ENCODE measurements at regions not wholly inside any gene's neighbourhood (a gene's known extent, or its start where the extent isn't known, plus 50 kb on each side); places are given as distances from the start of the nearest gene placed in this dataset.
"Not testable (repeated sequence)": the region's sequence is repeated elsewhere in the genome, so short reads cannot be mapped to it uniquely, and the experiment has no call there.

DNA sequence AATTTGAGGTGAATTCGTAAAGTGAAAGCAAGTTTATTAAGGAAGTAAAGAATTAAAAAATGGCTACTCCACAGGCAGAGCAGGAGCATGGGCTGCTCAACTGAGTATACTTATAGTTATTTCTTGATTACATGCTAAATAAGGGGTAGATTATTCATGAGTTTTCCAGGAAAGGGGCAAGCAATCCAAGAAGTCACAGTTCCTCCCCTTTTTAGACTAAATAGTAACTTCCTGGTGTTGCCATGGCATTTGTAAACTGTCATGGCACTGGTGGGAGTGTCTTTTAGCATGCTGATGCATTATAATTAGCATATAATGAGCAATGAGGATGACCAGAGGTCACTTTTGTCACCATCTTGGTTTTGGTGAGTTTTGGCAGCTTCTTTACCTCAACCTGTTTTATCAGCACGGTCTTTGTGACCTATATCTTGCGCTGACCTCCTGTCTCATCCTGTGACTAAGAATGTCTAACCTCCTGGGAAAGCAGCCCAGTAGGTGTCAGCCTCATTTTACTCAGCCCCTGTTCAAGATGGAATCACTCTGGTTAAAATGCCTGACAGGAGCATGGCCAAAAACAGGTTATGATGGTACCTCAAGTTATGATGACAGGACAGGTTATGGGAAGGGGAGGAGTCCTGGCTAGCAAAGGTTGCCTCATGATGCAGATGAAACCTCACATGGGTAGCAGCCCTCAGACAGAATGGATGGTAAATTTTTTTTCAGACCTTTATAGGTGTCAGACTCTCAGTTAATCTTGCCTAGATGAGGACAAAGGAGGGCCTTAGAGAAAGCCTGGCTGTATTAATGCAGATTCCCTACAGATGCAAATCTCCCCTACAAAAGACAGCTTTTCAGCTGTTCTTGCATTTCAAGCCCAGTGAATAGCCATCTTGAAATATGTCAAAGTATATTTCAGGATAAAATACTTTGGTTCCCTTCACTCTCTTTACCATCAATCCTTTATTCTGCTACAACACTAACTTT, 49.7 kb downstream of the SIPA1L2 start:
- DNase-seq (ENCODE audit: insufficient read length, low spot score) (no peak), FAIRE-seq (peak; percentile 35)

DNA sequence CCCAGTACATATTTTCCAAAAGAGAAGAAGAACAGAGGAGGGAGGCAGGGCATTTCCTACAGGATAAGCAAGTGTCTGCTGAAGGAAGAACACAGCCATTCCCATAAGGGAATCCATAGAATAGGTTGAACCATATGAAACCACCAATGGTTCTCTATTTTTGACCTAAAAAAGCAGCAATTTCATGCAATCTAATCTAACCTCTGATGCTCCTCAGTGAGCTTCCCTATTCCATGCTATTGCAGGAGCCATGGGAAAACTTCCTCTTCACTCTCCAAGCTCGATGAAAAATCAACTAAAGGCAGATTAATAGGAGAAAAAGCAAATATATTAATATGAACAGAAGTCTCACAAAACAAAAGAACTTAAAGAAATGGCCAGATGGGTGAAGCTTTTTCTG, 50.5 kb downstream of the SIPA1L2 start:
- FAIRE-seq (peak; percentile 21), DNase-seq (ENCODE audit: insufficient read length, low spot score) (no peak)

DNA sequence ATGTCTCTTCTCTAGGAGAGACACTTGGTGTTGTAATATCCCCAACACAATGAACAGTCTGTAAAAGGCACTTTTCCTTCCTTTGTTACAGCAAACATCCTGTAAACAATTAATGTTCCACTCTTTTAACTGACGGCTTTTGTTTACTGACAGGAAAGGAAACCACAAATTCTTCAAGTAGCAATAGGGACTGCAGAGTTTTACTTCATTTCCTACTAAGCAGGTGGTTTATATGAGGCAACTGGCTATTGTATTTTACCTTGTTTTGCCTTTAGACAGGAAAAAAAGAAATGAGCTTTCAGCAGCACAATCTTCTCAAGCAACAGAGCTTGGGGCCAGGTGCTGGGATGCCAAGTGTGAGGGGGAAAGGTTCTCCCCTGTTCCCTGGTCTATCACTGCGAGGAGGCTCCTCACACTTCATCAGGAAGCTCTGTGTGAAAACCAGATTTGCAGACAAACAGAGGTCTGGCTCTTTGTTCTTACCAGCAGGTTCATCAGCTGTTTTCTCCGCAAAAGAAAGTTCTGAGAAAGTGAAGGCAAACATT, 51.2 kb downstream of the SIPA1L2 start:
- FAIRE-seq (peak; percentile 94), DNase-seq (ENCODE audit: insufficient read length, low spot score) (no peak)

DNA sequence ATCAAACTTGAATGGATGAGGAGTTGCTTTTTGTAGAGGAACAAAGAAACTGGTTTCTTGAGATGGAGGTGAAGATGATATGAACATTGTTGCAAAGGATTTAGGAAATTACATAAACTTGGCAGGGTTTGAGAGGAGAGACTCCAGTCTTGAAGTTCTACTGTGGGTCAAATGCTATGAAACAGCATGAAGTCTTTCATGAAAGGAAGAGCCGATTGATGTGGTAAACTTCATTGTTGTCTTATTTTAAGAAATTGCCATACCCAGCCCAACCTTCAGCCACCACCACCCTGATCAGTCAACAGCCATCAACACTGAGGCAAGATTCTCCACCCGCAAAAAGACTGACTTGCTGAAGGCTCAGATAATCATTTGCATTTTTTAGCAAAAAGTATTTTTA, 52.2 kb downstream of the SIPA1L2 start:
- DNase-seq (ENCODE audit: insufficient read length, low spot score) (no peak), FAIRE-seq (no peak)

DNA sequence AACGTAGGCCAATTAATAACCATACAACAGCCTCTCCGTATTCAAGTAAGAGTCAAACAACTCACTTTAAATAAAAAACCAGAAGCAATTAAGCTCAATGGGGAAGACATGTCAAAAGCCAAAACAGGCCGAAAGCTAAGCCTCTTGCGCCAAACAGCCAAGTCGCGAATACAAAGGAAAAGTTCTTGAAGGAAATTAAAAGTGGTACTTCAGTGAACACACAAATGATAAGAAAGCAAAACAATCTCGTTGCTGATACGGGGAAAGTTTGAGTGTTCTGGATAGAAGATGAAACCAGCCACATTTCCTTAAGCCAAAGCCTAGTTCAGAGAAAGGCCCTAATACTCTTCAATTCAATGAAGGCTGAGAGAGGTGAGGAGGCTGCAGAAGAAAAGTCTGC, 53.4 kb downstream of the SIPA1L2 start:
- DNase-seq (ENCODE audit: insufficient read length, low spot score), result no peak
- no peak for FAIRE-seq

DNA sequence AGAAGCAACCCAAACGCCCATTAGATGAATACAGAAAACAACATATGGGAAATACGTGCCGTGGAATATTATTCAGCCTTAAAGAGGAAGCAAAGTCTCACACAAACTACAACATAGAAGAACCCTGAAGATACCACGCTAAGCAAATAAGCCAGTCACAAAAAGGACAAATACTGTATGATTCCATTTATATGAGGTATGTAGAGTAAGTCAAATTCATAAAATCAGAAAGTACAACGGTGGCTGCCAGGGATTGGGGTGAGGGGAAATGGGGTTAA, 54.2 kb downstream of the SIPA1L2 start:
- FAIRE-seq (no peak), DNase-seq (ENCODE audit: insufficient read length, low spot score) (no peak)

DNA sequence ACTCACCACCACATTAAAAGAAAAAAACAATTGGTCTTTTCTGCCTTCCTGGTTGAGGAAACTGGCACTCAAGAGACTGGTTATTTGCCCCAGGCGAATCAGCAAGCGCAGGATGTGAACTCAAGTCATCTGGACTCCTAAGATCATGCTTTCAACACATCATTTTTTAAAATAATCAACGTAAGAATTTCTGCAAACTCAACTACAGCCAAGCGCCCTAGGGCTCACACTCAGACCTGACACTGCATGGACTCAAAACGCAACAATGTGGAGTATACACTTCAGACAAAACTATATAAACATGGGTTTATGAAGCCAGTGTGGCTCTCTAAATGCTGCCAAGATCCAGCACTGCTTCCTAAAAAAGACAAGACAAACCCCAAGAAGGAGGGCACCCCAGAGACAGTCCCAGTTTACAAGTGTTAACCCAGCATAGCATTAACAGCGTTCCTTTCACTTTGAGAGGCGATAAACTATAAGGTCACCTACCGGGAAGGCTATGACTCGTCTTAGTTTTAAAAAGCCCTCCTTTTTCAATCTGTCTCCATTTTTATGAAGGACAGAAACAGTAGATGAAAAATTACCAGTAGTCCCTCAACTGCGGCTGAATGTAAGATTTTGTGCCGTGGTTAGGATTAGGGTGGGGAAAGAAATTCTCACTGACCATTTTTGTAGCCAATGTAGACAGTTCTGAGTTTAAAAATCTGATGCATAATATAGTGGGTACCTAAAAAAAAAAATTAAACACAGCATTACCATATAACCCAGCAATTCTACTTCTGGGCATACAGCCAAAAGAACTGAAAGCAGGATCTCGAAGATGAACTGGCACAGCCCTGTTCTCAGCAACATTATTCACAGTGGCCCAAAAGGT, 54.8 kb downstream of the SIPA1L2 start:
- FAIRE-seq (no peak), DNase-seq (ENCODE audit: insufficient read length, low spot score) (no peak)

DNA sequence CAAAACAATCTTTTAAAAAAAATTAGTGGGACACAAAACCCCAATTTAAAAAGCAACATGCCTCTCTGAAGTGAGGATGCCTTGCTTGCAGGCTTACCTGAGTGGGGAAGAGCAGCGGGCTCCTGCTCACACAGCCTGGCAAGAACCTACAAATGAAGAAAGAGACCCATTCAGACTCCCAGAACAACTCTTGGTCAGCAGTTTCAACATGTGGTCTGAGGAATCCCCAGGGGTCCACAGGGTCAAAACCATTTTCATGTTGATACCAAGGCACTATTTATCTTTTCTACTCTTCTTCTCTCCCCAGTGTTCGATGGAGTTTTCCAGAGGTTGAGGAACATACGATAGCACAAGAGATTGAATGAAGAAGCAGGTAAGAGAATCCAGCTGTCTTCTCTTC, 55.9 kb downstream of the SIPA1L2 start:
- no peak for DNase-seq (ENCODE audit: insufficient read length, low spot score)
- no peak for FAIRE-seq

DNA sequence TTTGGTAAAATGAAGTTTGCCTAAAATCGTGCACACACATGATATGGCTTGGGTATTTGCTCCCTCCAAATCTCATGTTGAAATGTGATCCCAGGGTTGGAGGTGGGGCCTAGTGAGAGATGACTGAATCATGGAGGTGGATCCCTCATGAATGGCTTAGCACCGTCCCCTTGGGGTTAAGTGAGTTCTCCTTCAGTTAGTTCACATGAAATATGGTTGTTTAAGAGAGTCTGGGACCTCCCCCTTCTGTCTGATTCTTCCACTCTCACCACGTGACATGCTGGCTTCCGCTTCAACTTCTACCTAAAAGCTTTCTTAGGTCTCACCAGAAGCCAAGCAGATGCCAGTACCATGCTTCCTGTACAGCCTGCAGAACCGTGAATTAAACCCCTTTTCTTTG, 58.4 kb downstream of the SIPA1L2 start:
- FAIRE-seq, result no peak
- DNase-seq (ENCODE audit: insufficient read length, low spot score), result no peak

DNA sequence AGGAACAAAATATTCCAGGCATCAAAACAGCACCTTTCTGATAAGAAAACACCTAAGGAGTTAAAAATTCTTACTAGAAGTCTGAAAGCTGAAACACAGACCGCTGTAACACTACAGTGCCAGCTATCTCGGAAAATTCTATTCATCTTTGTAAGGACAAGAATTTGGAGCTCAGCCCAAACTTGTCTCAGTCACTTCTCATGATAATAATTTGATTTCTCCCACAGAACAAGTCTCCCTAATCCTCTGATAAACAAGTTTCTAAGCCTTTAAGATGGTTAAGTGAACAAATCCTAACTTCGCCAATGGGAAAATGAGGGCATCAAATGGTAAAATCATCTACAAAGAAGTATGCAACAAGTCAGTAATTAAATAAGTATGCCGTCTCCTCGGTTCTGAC, 59.9 kb downstream of the SIPA1L2 start:
- no peak for FAIRE-seq

DNA sequence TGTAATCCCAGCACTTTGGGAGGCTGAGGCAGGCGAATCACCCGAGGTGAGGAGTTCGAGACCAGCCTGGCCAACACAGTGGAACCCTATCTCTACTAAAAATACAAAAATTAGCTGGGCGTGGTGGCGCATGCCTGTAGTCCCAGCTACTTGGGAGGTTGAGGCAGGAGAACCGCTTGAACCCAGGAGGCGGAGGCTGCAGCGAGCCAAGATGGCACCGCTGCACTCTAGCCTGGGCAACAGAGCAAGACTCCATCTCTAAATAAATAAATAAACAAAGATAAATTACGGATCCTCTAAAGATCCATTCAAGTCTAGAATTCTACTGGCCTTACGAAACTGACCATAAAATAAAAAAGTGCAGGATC, 60.4 kb downstream of the SIPA1L2 start:
- not testable (repeated sequence) for DNase-seq (ENCODE audit: insufficient read length, low spot score)

More for the DNA sequence above, 59.9 kb downstream of the SIPA1L2 start:
- DNase-seq (ENCODE audit: insufficient read length, low spot score), result no peak

DNA sequence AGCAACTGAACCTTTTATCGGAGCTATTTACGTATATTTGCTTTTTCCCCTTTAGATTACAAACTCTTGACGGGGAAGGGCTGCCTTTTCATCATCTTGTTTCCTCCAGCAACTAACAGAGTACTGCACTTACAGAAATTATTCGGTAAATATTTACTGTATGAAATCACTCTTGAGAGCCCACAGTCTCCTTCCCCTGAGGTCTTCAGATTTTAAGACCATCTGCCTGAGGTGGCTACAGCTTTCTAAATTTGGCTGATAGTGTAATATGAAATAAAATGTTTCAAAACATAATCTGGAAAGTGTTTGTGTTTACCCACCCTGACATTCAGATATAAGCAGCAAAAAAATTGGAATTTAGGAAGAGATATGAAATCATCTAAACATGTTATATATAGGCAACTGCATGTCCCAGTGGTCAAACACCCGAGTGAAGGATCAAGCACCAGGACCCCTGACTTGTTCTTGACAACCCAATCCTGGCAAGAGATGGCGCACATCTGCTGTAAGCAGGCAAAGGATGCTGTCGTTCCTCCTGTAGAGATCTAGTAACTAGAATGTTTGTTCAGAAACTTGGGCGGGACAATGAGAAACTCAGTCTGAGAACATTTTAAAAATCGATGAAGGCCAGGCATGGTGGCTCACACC, 60.9 kb downstream of the SIPA1L2 start:
- FAIRE-seq (no peak), DNase-seq (ENCODE audit: insufficient read length, low spot score) (no peak)

More for the DNA sequence above, 60.4 kb downstream of the SIPA1L2 start:
- FAIRE-seq, result not testable (repeated sequence)

DNA sequence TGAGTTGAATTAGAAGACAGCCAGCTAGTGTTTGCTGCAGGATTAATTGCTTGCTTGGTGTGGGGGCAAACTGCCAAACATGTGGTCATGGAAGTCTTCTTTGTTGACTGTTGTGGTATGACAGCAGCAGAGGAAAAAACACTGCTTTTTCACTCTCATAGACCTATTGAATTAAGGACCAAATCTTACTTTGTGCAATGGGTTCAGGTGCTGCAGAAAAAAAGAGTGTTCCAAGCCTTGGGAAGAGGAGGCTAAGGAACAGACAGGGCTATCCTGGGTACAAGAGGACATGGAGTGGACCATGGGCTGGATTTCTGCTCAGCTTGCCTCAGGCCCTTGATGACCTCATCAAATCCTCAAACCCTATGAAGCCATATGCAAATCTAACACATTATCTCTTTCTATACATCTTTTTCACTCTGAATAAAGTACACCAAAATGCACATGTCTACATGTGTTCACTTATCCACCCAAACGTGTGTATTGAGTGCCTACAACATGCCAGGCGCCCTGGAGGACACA, 61.5 kb downstream of the SIPA1L2 start:
- no peak for FAIRE-seq
- no peak for DNase-seq (ENCODE audit: insufficient read length, low spot score)

DNA sequence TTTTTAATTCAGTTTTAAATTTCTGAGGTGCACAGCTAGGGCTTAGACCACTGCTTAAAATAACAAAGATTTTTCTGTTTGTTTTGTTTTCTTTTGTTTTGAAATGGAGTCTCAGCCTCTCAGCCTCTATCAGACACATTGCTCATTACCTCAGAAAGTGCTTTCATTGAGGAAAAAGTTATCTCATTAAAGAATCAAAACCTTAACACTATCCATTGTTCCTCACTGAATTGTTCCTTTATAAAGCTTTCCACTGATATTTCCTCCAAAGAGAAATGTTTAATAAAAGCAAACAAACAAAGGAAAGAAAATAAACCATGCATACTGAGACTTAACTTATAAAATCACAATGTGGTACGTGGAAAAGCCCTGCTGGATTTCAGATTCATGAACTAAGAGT, 63.8 kb downstream of the SIPA1L2 start:
- no peak for DNase-seq (ENCODE audit: insufficient read length, low spot score)
- FAIRE-seq, result no peak

DNA sequence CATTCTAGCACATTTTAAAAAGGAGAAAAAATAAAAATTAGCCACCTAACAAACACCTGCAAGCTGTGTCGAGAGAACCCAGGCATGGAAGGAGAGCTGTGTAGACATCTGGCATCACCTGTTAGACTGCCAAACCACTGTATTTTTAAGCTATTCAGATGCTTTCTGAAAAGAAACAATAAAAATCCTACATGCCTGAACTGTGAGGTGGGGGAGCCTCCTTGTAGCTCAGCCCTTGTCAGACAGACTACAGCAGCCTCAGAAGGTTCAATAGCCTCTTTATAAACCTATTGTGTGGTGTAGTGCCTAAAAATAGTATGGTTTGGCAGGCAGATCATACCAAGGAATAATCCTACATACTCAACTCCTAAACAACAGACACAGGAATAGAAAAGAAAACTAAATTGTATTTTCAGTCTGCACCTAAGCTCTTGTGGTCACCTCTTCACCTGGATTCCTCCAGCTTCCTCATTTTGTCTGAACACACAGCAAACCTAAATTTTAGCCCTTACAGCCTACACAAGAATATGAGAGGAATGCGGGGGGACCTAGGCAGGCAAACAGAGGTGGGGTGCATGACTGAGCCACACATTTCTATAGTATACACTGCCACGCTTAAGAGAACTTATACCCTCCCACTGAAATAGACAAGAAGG, 67.0 kb downstream of the SIPA1L2 start:
- no peak for FAIRE-seq
- DNase-seq (ENCODE audit: insufficient read length, low spot score), result no peak

DNA sequence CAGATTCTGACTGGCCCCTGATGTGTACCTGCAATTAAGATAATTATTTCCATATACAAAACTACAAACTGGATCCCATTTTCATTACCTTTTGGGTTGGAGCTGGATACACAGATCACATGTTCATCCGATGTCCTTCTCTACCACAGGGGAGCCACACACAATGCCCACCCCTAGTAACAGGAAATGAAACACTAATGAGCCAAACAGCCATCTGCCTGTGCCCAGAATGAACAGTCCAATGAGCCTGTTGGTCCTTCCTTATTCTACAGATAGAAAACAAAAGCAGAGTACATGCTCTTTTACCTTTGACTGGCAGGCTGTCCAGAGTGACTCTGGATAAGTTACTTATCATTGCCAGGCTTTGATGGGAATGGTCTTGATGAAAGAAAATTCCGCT, 68.6 kb downstream of the SIPA1L2 start:
- FAIRE-seq (no peak), DNase-seq (ENCODE audit: insufficient read length, low spot score) (no peak)

DNA sequence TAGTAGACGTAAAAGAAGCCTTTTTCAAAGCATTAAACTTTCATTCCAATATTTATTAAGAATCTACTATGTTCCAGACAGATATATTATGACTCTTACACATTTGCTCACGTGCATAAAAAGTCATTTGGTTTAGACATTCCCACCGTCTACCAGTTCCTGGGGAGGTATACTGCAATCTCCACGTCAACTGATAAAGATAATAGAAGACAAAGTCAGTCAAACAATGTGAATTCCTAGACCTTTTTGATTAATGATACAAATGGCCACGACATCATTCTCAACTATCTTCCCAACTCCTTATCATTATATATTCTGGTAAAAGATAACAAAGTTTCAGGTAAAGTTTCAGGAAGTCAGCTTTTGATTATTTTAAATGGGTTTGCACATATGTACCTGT, 69.0 kb downstream of the SIPA1L2 start:
- FAIRE-seq, result no peak

DNA sequence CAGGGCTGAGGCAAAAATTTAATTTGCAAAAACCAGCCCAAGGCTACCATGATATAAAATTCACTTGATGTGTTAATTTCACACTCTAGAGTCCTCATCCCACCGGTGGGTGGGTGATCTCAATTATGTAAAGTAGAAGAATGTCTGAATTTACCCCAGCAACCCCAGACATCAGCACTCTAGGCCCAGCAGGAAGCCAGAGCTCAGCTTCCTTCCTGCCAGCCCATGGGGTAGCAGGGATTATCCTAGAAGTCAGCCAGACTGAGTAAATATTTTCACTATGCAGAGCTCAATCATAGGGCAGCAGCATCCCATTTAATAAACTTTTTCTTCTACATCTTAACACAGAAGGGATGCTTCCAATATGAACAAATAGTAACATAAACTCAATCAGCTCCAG, 71.0 kb downstream of the SIPA1L2 start:
- DNase-seq (ENCODE audit: insufficient read length, low spot score), result no peak
- FAIRE-seq, result no peak

More for the DNA sequence above, 69.0 kb downstream of the SIPA1L2 start:
- DNase-seq (ENCODE audit: insufficient read length, low spot score), result no peak

DNA sequence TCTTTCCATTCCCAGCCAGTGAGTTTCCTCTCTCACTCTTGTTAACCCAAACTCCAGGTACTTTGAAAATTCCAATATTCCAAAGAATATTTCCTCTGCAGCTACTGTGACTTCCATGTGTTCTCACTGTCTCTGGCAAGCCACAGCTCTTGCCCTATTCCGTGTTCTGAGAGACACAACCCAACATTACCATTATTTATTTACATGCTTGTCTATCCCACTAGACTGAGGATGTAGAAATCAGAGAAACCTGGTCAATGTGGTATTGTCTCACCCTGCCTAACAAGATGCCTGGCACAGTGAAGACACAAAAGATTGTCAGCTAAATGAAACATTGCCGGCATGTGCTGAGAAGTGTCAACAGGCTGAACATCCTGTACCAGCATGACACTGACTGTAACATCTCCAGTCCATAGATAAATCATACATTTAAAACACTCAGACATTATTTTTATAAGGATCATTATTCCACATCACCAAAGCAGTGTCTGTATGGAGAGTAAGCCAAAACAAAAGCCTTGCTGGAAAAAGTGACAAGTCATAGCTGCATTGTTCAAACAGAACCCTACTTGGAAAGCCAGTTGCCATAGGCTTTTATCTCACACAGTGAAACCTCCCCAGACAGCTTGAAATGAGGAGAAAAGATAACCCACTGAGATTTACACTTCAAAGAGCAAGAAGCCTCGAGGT, 72.3 kb downstream of the SIPA1L2 start:
- FAIRE-seq, result no peak

DNA sequence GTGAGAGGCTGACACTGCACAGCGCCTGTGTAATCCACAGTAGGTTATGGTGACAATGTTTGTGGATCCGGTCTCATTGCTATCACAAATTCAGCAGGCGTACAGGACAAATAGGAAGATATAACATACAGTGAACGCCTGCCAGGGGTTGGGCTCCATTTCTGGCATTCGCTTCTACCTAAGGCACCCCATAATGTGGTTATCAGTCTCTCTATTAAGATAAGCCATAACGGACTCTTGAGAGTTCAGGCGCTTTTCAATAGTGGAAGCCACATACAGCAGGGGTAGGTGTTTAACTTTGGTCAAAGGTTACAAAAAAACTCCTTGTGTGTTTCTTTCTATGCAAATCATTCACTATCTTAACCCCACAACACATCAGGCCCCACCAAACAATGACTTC, 72.8 kb downstream of the SIPA1L2 start:
- no peak for DNase-seq (ENCODE audit: insufficient read length, low spot score)
- no peak for FAIRE-seq

More for the DNA sequence above, 72.3 kb downstream of the SIPA1L2 start:
- DNase-seq (ENCODE audit: insufficient read length, low spot score), result no peak
